ENCODE measurements at regions not wholly inside any gene's neighbourhood (a gene's known extent, or its start where the extent isn't known, plus 50 kb on each side); places are given as distances from the start of the nearest gene placed in this dataset.

DNA sequence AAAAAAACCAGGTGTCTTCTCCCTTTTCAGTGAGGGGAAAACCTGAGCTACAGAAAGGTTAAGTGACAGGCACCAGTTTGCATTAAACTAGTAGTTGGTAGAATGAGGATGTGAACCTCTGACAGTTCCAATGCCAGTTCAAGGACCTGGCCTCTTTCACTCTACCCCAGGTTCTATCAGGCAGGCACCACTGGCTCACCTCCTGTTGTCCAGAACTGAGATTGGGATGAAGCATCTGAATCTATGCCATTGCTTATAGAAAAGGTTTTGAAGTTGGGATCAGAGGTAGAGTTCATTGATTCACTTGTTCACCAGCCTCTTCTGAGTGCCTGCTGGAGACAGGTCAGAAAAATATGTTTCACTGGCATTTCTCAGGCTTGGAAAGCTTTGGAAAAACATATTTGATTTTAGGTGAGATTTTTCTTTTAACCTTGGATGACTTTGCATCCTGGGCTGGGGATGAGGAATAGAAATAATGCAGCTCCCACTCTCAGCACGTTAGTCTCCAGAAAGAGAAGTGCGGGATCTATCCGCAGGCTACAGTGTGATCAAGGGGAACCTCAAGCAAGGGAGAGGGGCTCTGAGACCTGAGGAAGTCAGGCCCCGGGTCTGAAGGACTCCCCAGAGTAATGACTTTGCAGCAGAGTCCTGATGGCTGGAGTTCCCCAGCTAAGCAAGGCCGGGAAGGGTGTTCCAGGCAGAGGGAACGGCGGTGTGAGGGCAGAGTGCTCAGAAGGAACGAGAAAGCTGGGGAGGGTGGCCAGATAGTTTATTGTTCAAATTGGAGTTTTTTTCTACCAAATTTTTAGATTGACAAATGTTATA lies 250.3 kb downstream of the MYCN start:
- TF ChIP-seq CTCF (IDR thresholded peaks at IDR 0.05), result no peak
- TF ChIP-seq POLR2A (IDR thresholded peaks at IDR 0.05), result no peak
